Right lobe of liver (tissue), 4 donors: ENCODE measurements at regions not wholly inside any gene's neighbourhood (a gene's known extent, or its start where the extent isn't known, plus 50 kb on each side); places are given as distances from the start of the nearest gene placed in this dataset.

Experiments
- CTCF ChIP-seq, 4 donors: fragments of 200-600 bp in 3 of 4; fragments of 450-650 bp in 1 of 4; IDR thresholded peaks; one replicate each; pipeline versions ENCODE4 v1.5.1 to v1.8.0; 2016 to 2022; ENCODE audit warnings: antibody characterized with exemption in 4 of 4, mild to moderate bottlenecking in 2 of 4
- POLR2A ChIP-seq: fragments of 450-650 bp; IDR thresholded peaks from one replicate; pipeline ENCODE4 v1.6.1; 2017; ENCODE audit warnings: antibody characterized with exemption, mild to moderate bottlenecking
- donor health status: DM: no; HTN: no; CAD: no.
- donor health status: DM: no; HTN: no; CAD: no.
- donor health status: DM: no; HTN: yes; CAD: no.

- TF ChIP-seq CTCF (IDR thresholded peaks at IDR 0.05): no peak
- no peak for TF ChIP-seq POLR2A
These were observed 427.0 kb upstream of the VSTM2A start for GRCh38 chr7:54115028-54115763.
